Heart left ventricle (tissue), 16 donors: ENCODE measurements at regions not wholly inside any gene's neighbourhood (a gene's known extent, or its start where the extent isn't known, plus 50 kb on each side); places are given as distances from the start of the nearest gene placed in this dataset.

Source experiments
- ATAC-seq, 4 donors: fragments of 200-7000 bp; cut with Tn5 transposase; one replicate each; pipeline ENCODE4 v1.9.1; 2020 to 2022; ENCODE audit warnings: moderate library complexity in 4 of 4, mild to moderate bottlenecking in 3 of 4, moderate number of reproducible peaks in 1 of 4
- DNase-seq, 5 donors: peaks; one replicate each; pipeline ENCODE4 v3.0.0-alpha.2; 2020
- H3K27ac ChIP-seq, 12 donors: fragments of 200-600 bp; sonication (generic) in 4 of 12; one replicate each; pipeline versions ENCODE4 v1.5.0 to v1.8.0; 2016 to 2022; ENCODE audit warnings: mild to moderate bottlenecking in 2 of 12
- H3K27me3 ChIP-seq, 9 donors: fragments of 200-600 bp; sonication (generic) in 2 of 9; one replicate each; pipeline versions ENCODE4 v1.5.1 to v1.8.0; 2016 to 2022; ENCODE audit warnings: mild to moderate bottlenecking in 3 of 9
- H3K36me3 ChIP-seq, 9 donors: fragments of 200-600 bp; sonication (generic) in 2 of 9; one replicate each; pipeline versions ENCODE4 v1.5.0 to v1.8.0; 2018 to 2022; ENCODE audit warnings: mild to moderate bottlenecking in 2 of 9
- H3K4me1 ChIP-seq, 12 donors: fragments of 200-600 bp; sonication (generic) in 4 of 12; one replicate each; pipeline versions ENCODE4 v1.5.0 to v1.8.0; 2016 to 2022; ENCODE audit warnings: mild to moderate bottlenecking in 3 of 12
- H3K4me3 ChIP-seq, 12 donors: fragments of 200-600 bp; sonication (generic) in 4 of 12; one replicate each; pipeline versions ENCODE4 v1.5.0 to v1.8.0; 2017 to 2022; ENCODE audit warnings: mild to moderate bottlenecking in 9 of 12, moderate library complexity in 4 of 12
- H3K9me3 ChIP-seq, 12 donors: fragments of 200-600 bp; sonication (generic) in 4 of 12; one replicate each; pipeline versions ENCODE4 v1.5.0 to v1.8.0; 2016 to 2022; ENCODE audit warnings: mild to moderate bottlenecking in 1 of 12
- CTCF ChIP-seq, 12 donors: fragments of 200-600 bp; sonication (generic) in 4 of 12; IDR thresholded peaks; one replicate each; pipeline versions ENCODE4 v1.5.0 to v1.8.0; 2018 to 2022; ENCODE audit warnings: antibody characterized with exemption in 12 of 12, mild to moderate bottlenecking in 5 of 12
- POLR2A ChIP-seq, 2 donors: fragments of 450-650 bp; IDR thresholded peaks; one replicate each; pipeline ENCODE4 v1.6.1; 2017; ENCODE audit warnings: antibody characterized with exemption in 2 of 2, mild to moderate bottlenecking in 2 of 2, moderate library complexity in 2 of 2
- WGBS, 4 donors: extraction: QIAGEN DNeasy Blood & Tissue Kit in 2 of 4; methylation state at CpG; one replicate each; pipeline versions ENCODE4 v1.1.5 to v1.1.7; 2013 to 2018; 5-methylcytosine and 5-hydroxymethylcytosine counted together
- intact Hi-C, 10 donors: fragments of 100-400 bp; cut with DNase I; formaldehyde crosslinking; loops; one replicate each; pipeline versions ENCODE4 v1.11.1 to v1.14.2; 2022
- donor health status: ischemic (EF 13 %, LVEDD 7.1; RV severe dilation, severe dysfunction).
- donor health status: healthy with polysubstance abuse.
- donor health status: DM: no; HTN: yes; CAD: no.
- donor health status: DM: no; HTN: no; CAD: no.
- donor health status: ischemic (EF 25% LVEDD 6.9; RV normal size, moderate dysfunction).
- donor health status: ischemic (EF 25% LVEDD 5.7; RV mildly dilated, moderate dysfunction).
- donor health status: healthy.
- donor health status: DM: yes; HTN: yes; CAD: no.
- donor health status: ischemic (EF 35%, LVEDD 5.7; RV mildly dilated, moderate dysfunction).
- donor health status: nonischemic (EF 11% LVEDD 7.7; RV severe dilation, severe dysfunction).
- donor health status: DM: yes; HTN: yes; CAD: no.
- donor health status: PGD.
- donor health status: ischemic (EF 29% LVEDD 5.4; RV normal size, mild dysfunction).
- donor health status: nonischemic (EF 23%, LVEDD 6.1; RV moderate dilation, normal function).

- H3K4me1 ChIP-seq: peaks cover 0 to 11% (median 6%) of the 10 kb centered on the region in 12 donors
- WGBS, 4 donors: 96 to 97% (median 97%) methylated on average over 6 of the region's 6 CpGs
- H3K9me3 ChIP-seq: no peaks in the 10 kb centered on the region
- no peak for DNase-seq
- no peak overlapping the region for H3K4me3 ChIP-seq
- no peaks in the 10 kb centered on the region for H3K27me3 ChIP-seq
- ATAC-seq: no peak
- intact Hi-C loops: no loop called here
- no peaks in the 10 kb centered on the region for H3K36me3 ChIP-seq
- H3K27ac ChIP-seq: no peak overlapping the region
- TF ChIP-seq CTCF (IDR thresholded peaks at IDR 0.05): no peak
- no peak for TF ChIP-seq POLR2A (IDR thresholded peaks at IDR 0.05)
These were observed 301.6 kb downstream of the PCNX1 start for GRCh38 chr14:71208702-71209357.

- H3K4me3 ChIP-seq: no peak overlapping the region
- H3K27ac ChIP-seq: no peak overlapping the region
- no peaks in the 10 kb centered on the region for H3K36me3 ChIP-seq
- 88 to 89% (median 89%) methylated on average over 6 of the region's 6 CpGs for WGBS, 4 donors
- ATAC-seq: no peak
- TF ChIP-seq CTCF (IDR thresholded peaks at IDR 0.05): no peak
- no peak for TF ChIP-seq POLR2A (IDR thresholded peaks at IDR 0.05)
- no peaks in the 10 kb centered on the region for H3K9me3 ChIP-seq
- peaks cover 0 to 11% (median 6%) of the 10 kb centered on the region in 12 donors for H3K4me1 ChIP-seq
- DNase-seq: no peak
- no peaks in the 10 kb centered on the region for H3K27me3 ChIP-seq
- intact Hi-C loops: no loop called here
These were observed 302.6 kb downstream of the PCNX1 start for GRCh38 chr14:71209888-71210287.

GRCh38 chr14:71212093-71212492 is 304.8 kb downstream of the PCNX1 start:
- Histone ChIP-seq H3K27ac (no peak overlapping the region), H3K36me3 (no peaks in the 10 kb centered on the region), H3K4me3 (no peak overlapping the region), H3K9me3 (peaks cover 0 to 5% (median 0%) of the 10 kb centered on the region in 12 donors), H3K4me1 (peaks cover 0 to 4% (median 2%) of the 10 kb centered on the region in 12 donors), H3K27me3 (no peaks in the 10 kb centered on the region)
- intact Hi-C loops: no loop called here
- ATAC-seq (no peak), DNase-seq (no peak)
- 90 to 97% (median 93%) methylated on average over 5 of the region's 5 CpGs for whole genome bisulfite sequencing, 4 donors
- TF ChIP-seq POLR2A (IDR thresholded peaks at IDR 0.05) (no peak), CTCF (IDR thresholded peaks at IDR 0.05) (no peak)

GRCh38 chr14:71212683-71213107 is 305.4 kb downstream of the PCNX1 start:
- ATAC-seq (no peak), DNase-seq (no peak)
- Histone ChIP-seq H3K36me3 (no peaks in the 10 kb centered on the region), H3K4me1 (no peaks in the 10 kb centered on the region), H3K27me3 (no peaks in the 10 kb centered on the region), H3K27ac (no peak overlapping the region), H3K9me3 (peaks cover 0 to 11% (median 0%) of the 10 kb centered on the region in 12 donors), H3K4me3 (no peak overlapping the region)
- intact Hi-C loops: no loop called here
- TF ChIP-seq CTCF (IDR thresholded peaks at IDR 0.05): no peak
- TF ChIP-seq POLR2A (IDR thresholded peaks at IDR 0.05): no peak
- 52 to 70% (median 60%) methylated on average over 10 of the region's 10 CpGs for WGBS, 4 donors
